ENCODE measurements at regions not wholly inside any gene's neighbourhood (a gene's known extent, or its start where the extent isn't known, plus 50 kb on each side); places are given as distances from the start of the nearest gene placed in this dataset.

DNA sequence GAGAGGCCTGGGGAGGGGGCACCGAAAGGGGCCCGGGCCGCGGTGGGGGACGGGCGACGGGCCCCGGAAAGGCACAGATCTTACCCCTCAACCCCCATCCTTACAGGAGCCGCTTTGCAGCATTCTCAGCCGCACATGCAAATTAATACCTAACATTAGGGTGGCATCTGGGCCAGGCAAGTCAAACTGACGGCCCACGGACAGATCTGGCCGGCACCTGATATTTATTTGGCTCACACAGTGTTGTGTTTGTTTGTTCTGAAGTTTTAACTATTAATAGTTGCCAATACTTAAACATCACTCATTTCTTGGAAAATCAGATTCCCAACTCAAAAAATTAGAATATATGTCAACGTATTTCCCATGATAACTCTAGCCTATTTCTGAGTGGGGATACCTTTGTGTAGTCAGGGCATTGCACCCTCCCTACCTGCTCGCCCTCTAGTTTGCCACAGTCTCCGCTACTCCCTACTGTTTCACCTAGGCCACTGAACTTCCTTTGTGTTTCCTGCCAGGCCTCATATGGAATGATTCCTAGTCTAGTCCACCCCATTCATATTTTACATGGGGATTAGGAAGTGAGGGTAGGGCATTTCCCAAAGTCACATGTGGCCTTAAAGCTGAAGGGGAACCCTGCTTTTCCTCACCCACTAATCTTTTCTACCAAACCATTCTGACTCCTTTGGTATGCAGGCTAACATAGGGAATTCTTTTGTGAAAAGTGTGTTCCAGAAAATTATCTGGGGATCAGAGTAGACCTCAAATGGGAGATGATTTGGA is 71.9 kb upstream of the LARP1 start:
- TF ChIP-seq, protein P1, sequence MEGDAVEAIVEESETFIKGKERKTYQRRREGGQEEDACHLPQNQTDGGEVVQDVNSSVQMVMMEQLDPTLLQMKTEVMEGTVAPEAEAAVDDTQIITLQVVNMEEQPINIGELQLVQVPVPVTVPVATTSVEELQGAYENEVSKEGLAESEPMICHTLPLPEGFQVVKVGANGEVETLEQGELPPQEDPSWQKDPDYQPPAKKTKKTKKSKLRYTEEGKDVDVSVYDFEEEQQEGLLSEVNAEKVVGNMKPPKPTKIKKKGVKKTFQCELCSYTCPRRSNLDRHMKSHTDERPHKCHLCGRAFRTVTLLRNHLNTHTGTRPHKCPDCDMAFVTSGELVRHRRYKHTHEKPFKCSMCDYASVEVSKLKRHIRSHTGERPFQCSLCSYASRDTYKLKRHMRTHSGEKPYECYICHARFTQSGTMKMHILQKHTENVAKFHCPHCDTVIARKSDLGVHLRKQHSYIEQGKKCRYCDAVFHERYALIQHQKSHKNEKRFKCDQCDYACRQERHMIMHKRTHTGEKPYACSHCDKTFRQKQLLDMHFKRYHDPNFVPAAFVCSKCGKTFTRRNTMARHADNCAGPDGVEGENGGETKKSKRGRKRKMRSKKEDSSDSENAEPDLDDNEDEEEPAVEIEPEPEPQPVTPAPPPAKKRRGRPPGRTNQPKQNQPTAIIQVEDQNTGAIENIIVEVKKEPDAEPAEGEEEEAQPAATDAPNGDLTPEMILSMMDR (IDR thresholded peaks at IDR 0.05; ENCODE audit: insufficient read depth, low read depth, low read length): no peak
- TF ChIP-seq EZH2 (IDR thresholded peaks at IDR 0.05; ENCODE audit: insufficient read depth, low read length): no peak
